ENCODE measurements at regions not wholly inside any gene's neighbourhood (a gene's known extent, or its start where the extent isn't known, plus 50 kb on each side); places are given as distances from the start of the nearest gene placed in this dataset.
"Not testable (repeated sequence)": the region's sequence is repeated elsewhere in the genome, so short reads cannot be mapped to it uniquely, and the experiment has no call there.

GRCh38 chr9:67166335-67166734 lies 174.0 kb upstream of the SPATA31A3 start:
- H3K9me3 Mint-ChIP-seq; ATAC-seq; H3K27me3 Mint-ChIP-seq; H3K27ac Mint-ChIP-seq; H3K36me3 Mint-ChIP-seq (ENCODE audit: low read depth); CTCF ChIA-PET; H3K4me1 Mint-ChIP-seq (ENCODE audit: low read depth); DNase-seq; intact Hi-C loops (cut with micrococcal nuclease); H3K4me3 Mint-ChIP-seq; POLR2A ChIA-PET: not testable (repeated sequence)

GRCh38 chr9:67162827-67163226 lies 170.5 kb upstream of the SPATA31A3 start:
- H3K4me1 Mint-ChIP-seq (ENCODE audit: low read depth); H3K27ac Mint-ChIP-seq; CTCF ChIA-PET; H3K27me3 Mint-ChIP-seq; intact Hi-C loops (cut with micrococcal nuclease); H3K9me3 Mint-ChIP-seq; ATAC-seq; H3K36me3 Mint-ChIP-seq (ENCODE audit: low read depth); DNase-seq; POLR2A ChIA-PET; H3K4me3 Mint-ChIP-seq: not testable (repeated sequence)

GRCh38 chr9:67155218-67155617 lies 162.9 kb upstream of the SPATA31A3 start:
- H3K27ac Mint-ChIP-seq, POLR2A ChIA-PET, CTCF ChIA-PET: not testable (repeated sequence)

GRCh38 chr9:67153501-67153900 lies 161.2 kb upstream of the SPATA31A3 start:
- intact Hi-C loops (cut with micrococcal nuclease); H3K9me3 Mint-ChIP-seq; DNase-seq; POLR2A ChIA-PET; CTCF ChIA-PET; H3K36me3 Mint-ChIP-seq (ENCODE audit: low read depth); H3K4me3 Mint-ChIP-seq; H3K4me1 Mint-ChIP-seq (ENCODE audit: low read depth); H3K27ac Mint-ChIP-seq; ATAC-seq; H3K27me3 Mint-ChIP-seq: not testable (repeated sequence)

More at GRCh38 chr9:67155218-67155617, 162.9 kb upstream of the SPATA31A3 start:
- H3K4me3 Mint-ChIP-seq; ATAC-seq; H3K9me3 Mint-ChIP-seq; H3K36me3 Mint-ChIP-seq (ENCODE audit: low read depth); H3K27me3 Mint-ChIP-seq; intact Hi-C loops (cut with micrococcal nuclease); DNase-seq; H3K4me1 Mint-ChIP-seq (ENCODE audit: low read depth): not testable (repeated sequence)

- CTCF ChIA-PET; H3K36me3 Mint-ChIP-seq (ENCODE audit: low read depth); ATAC-seq; H3K27me3 Mint-ChIP-seq; H3K4me1 Mint-ChIP-seq (ENCODE audit: low read depth); H3K27ac Mint-ChIP-seq; intact Hi-C loops (cut with micrococcal nuclease); DNase-seq; H3K4me3 Mint-ChIP-seq; H3K9me3 Mint-ChIP-seq; POLR2A ChIA-PET: not testable (repeated sequence)
Measured at GRCh38 chr9:67142392-67143107, 150.2 kb upstream of the SPATA31A3 start.

- H3K27ac Mint-ChIP-seq; DNase-seq; H3K36me3 Mint-ChIP-seq (ENCODE audit: low read depth); H3K27me3 Mint-ChIP-seq; intact Hi-C loops (cut with micrococcal nuclease); CTCF ChIA-PET; H3K4me3 Mint-ChIP-seq; H3K9me3 Mint-ChIP-seq; ATAC-seq; POLR2A ChIA-PET; H3K4me1 Mint-ChIP-seq (ENCODE audit: low read depth): not testable (repeated sequence)
Measured at GRCh38 chr9:67136376-67136775, 144.0 kb upstream of the SPATA31A3 start.

GRCh38 chr9:67133124-67133523 lies 140.8 kb upstream of the SPATA31A3 start:
- H3K4me3 Mint-ChIP-seq; intact Hi-C loops (cut with micrococcal nuclease): not testable (repeated sequence)

GRCh38 chr9:67116761-67117160 lies 124.4 kb upstream of the SPATA31A3 start:
- CTCF ChIA-PET; DNase-seq; intact Hi-C loops (cut with micrococcal nuclease); H3K9me3 Mint-ChIP-seq; ATAC-seq; H3K27ac Mint-ChIP-seq; POLR2A ChIA-PET; H3K27me3 Mint-ChIP-seq; H3K4me1 Mint-ChIP-seq (ENCODE audit: low read depth); H3K4me3 Mint-ChIP-seq; H3K36me3 Mint-ChIP-seq (ENCODE audit: low read depth): not testable (repeated sequence)

More at GRCh38 chr9:67133124-67133523, 140.8 kb upstream of the SPATA31A3 start:
- H3K27me3 Mint-ChIP-seq; H3K36me3 Mint-ChIP-seq (ENCODE audit: low read depth); ATAC-seq; CTCF ChIA-PET; DNase-seq; H3K4me1 Mint-ChIP-seq (ENCODE audit: low read depth); POLR2A ChIA-PET; H3K9me3 Mint-ChIP-seq; H3K27ac Mint-ChIP-seq: not testable (repeated sequence)

- H3K36me3 Mint-ChIP-seq (ENCODE audit: low read depth); H3K27me3 Mint-ChIP-seq; ATAC-seq; H3K9me3 Mint-ChIP-seq; intact Hi-C loops (cut with micrococcal nuclease); DNase-seq; POLR2A ChIA-PET; CTCF ChIA-PET; H3K4me3 Mint-ChIP-seq; H3K4me1 Mint-ChIP-seq (ENCODE audit: low read depth); H3K27ac Mint-ChIP-seq: not testable (repeated sequence)
Measured at GRCh38 chr9:67112148-67112547, 119.8 kb upstream of the SPATA31A3 start.

GRCh38 chr9:67111733-67112132 lies 119.4 kb upstream of the SPATA31A3 start:
- intact Hi-C loops (cut with micrococcal nuclease); POLR2A ChIA-PET; H3K27me3 Mint-ChIP-seq; ATAC-seq; DNase-seq; H3K9me3 Mint-ChIP-seq; H3K36me3 Mint-ChIP-seq (ENCODE audit: low read depth); CTCF ChIA-PET; H3K4me3 Mint-ChIP-seq; H3K27ac Mint-ChIP-seq; H3K4me1 Mint-ChIP-seq (ENCODE audit: low read depth): not testable (repeated sequence)

- H3K27ac Mint-ChIP-seq; H3K36me3 Mint-ChIP-seq (ENCODE audit: low read depth); H3K27me3 Mint-ChIP-seq; intact Hi-C loops (cut with micrococcal nuclease); POLR2A ChIA-PET; H3K9me3 Mint-ChIP-seq; H3K4me3 Mint-ChIP-seq; DNase-seq; CTCF ChIA-PET; ATAC-seq; H3K4me1 Mint-ChIP-seq (ENCODE audit: low read depth): not testable (repeated sequence)
Measured at GRCh38 chr9:67109859-67110258, 117.5 kb upstream of the SPATA31A3 start.

- CTCF ChIA-PET; H3K27ac Mint-ChIP-seq; POLR2A ChIA-PET; H3K9me3 Mint-ChIP-seq; H3K36me3 Mint-ChIP-seq (ENCODE audit: low read depth); ATAC-seq; H3K27me3 Mint-ChIP-seq; H3K4me1 Mint-ChIP-seq (ENCODE audit: low read depth); DNase-seq; H3K4me3 Mint-ChIP-seq; intact Hi-C loops (cut with micrococcal nuclease): not testable (repeated sequence)
Measured at GRCh38 chr9:67106659-67107058, 114.3 kb upstream of the SPATA31A3 start.

Measured in activated CD8-positive, alpha-beta T cell treated with anti-CD3 and anti-CD28 coated beads for 36 hours (primary cell).